ENCODE measurements at regions not wholly inside any gene's neighbourhood (a gene's known extent, or its start where the extent isn't known, plus 50 kb on each side); places are given as distances from the start of the nearest gene placed in this dataset.

DNA sequence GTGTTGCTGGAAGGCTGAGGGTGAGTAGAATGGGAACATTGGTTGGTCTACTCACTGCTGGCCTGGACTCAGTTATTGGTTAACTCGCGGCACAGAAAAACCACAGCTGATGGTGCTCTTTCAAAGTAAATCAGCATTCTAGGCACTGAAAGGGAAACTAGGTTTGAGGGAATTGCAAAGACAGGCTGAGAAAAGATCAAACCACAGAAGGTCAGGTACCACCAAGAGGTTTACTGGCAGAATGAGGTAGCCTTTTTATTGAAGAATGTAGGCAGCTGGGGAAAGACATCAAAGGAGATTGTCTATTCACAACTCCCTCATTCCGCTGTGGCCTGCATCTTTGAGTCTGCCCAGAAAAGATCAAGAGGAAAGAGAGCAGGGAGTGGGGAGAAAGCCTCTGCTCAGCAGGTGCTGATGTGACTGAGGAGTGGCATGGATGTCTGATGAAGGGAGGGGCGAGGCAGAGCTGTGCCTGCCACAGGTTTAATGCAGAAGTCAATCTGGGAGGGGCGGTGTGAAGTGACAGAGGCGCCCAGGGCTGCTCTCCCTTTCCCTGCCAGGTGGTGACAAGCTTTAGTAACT, 255.5 kb downstream of the MAN2A1 start:
- TF ChIP-seq MAZ (IDR thresholded peaks at IDR 0.05; ENCODE audit: borderline replicate concordance, low read depth, low read length) (no peak), RAD21 (IDR thresholded peaks at IDR 0.05; ENCODE audit: low read length) (no peak), POLR2A (IDR thresholded peaks at IDR 0.05; ENCODE audit: low read depth, low read length) (no peak), MXI1 (IDR thresholded peaks at IDR 0.05; ENCODE audit: borderline replicate concordance, low read depth, low read length) (no peak), RFX5 (IDR thresholded peaks at IDR 0.05; ENCODE audit: low read depth, low read length) (no peak)
- TF ChIP-seq, protein P1, sequence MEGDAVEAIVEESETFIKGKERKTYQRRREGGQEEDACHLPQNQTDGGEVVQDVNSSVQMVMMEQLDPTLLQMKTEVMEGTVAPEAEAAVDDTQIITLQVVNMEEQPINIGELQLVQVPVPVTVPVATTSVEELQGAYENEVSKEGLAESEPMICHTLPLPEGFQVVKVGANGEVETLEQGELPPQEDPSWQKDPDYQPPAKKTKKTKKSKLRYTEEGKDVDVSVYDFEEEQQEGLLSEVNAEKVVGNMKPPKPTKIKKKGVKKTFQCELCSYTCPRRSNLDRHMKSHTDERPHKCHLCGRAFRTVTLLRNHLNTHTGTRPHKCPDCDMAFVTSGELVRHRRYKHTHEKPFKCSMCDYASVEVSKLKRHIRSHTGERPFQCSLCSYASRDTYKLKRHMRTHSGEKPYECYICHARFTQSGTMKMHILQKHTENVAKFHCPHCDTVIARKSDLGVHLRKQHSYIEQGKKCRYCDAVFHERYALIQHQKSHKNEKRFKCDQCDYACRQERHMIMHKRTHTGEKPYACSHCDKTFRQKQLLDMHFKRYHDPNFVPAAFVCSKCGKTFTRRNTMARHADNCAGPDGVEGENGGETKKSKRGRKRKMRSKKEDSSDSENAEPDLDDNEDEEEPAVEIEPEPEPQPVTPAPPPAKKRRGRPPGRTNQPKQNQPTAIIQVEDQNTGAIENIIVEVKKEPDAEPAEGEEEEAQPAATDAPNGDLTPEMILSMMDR (conservative IDR thresholded peaks at IDR 0.05; ENCODE audit: low read depth, low read length), result no peak
- TF ChIP-seq, protein P2, sequence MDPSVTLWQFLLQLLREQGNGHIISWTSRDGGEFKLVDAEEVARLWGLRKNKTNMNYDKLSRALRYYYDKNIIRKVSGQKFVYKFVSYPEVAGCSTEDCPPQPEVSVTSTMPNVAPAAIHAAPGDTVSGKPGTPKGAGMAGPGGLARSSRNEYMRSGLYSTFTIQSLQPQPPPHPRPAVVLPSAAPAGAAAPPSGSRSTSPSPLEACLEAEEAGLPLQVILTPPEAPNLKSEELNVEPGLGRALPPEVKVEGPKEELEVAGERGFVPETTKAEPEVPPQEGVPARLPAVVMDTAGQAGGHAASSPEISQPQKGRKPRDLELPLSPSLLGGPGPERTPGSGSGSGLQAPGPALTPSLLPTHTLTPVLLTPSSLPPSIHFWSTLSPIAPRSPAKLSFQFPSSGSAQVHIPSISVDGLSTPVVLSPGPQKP (IDR thresholded peaks at IDR 0.05; ENCODE audit: borderline replicate concordance, low read depth, low read length), result no peak

All from IMR-90 (cell line).